ENCODE measurements at regions not wholly inside any gene's neighbourhood (a gene's known extent, or its start where the extent isn't known, plus 50 kb on each side); places are given as distances from the start of the nearest gene placed in this dataset.

DNA sequence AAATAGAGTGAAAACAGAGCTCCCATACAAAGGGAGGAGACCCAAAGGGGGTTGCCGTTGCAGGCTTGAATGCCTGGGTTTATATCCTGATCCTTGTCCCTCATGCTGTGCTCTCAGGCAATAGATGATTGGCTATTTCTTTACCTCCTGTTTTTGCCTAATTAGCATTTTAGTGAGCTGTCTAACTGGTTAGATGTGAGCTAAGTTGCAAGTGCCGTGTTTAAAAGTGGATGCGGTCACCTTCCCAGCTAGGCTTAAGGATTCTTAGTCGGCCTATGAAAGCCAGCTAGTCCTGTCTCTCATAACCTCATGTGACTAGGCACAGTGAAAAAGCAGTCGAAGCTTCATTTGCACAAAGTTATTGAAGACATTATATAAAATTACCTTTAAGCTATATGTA is 356.7 kb upstream of the TMPRSS15 start:
- no peaks in the 10 kb centered on the region for H3K27me3 Mint-ChIP-seq (ENCODE audit: insufficient read depth, unreplicated experiment)
- no peak overlapping the region for H3K27ac Mint-ChIP-seq (ENCODE audit: low read depth, unreplicated experiment)
- POLR2A ChIA-PET, result no interaction called here
- peaks cover 14% of the 10 kb centered on the region for H3K9me3 Mint-ChIP-seq (ENCODE audit: unreplicated experiment)
- no peak for DNase-seq (ENCODE audit: unreplicated experiment)
- TF ChIP-seq, protein P1, sequence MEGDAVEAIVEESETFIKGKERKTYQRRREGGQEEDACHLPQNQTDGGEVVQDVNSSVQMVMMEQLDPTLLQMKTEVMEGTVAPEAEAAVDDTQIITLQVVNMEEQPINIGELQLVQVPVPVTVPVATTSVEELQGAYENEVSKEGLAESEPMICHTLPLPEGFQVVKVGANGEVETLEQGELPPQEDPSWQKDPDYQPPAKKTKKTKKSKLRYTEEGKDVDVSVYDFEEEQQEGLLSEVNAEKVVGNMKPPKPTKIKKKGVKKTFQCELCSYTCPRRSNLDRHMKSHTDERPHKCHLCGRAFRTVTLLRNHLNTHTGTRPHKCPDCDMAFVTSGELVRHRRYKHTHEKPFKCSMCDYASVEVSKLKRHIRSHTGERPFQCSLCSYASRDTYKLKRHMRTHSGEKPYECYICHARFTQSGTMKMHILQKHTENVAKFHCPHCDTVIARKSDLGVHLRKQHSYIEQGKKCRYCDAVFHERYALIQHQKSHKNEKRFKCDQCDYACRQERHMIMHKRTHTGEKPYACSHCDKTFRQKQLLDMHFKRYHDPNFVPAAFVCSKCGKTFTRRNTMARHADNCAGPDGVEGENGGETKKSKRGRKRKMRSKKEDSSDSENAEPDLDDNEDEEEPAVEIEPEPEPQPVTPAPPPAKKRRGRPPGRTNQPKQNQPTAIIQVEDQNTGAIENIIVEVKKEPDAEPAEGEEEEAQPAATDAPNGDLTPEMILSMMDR (IDR thresholded peaks at IDR 0.05; ENCODE audit: unreplicated experiment), result no peak
- peaks cover 5% of the 10 kb centered on the region for H3K36me3 Mint-ChIP-seq (ENCODE audit: insufficient read depth, unreplicated experiment)
- no peak overlapping the region for H3K4me3 Mint-ChIP-seq (ENCODE audit: unreplicated experiment)
- intact Hi-C loops (cut with micrococcal nuclease), result no loop called here
- peaks cover 6% of the 10 kb centered on the region for H3K4me1 Mint-ChIP-seq (ENCODE audit: insufficient read depth, unreplicated experiment)
- CTCF ChIA-PET, result no interaction called here
- no TSS peak for BruUV-seq (replicated peaks)

DNA sequence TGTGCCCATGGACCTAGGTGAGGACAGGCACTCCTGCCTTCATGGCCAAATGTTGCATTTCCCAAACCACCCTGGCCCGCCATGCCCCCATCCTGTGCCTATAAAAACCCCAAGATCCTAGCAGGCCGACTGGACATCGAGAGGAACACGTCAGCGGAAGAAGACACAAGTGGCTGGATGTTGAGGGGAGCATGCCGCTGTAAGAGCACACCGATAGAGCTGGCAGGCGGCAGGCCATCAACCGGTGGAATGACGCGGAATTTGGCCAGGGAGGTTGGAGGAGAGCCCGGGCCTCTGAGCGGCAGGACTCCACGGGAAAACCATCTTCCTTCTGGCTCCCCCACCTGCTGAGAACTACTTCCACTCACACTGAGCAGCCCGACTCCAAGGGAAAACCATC is 361.1 kb upstream of the TMPRSS15 start:
- Mint-ChIP-seq H3K4me3 (ENCODE audit: unreplicated experiment) (no peak overlapping the region), H3K9me3 (ENCODE audit: unreplicated experiment) (peaks cover 8% of the 10 kb centered on the region), H3K27me3 (ENCODE audit: insufficient read depth, unreplicated experiment) (no peaks in the 10 kb centered on the region), H3K4me1 (ENCODE audit: insufficient read depth, unreplicated experiment) (no peaks in the 10 kb centered on the region), H3K36me3 (ENCODE audit: insufficient read depth, unreplicated experiment) (peaks cover 3% of the 10 kb centered on the region), H3K27ac (ENCODE audit: low read depth, unreplicated experiment) (no peak overlapping the region)
- intact Hi-C loops (cut with micrococcal nuclease), result no loop called here
- no peak for DNase-seq (ENCODE audit: unreplicated experiment)
- no TSS peak for BruUV-seq (replicated peaks)
- TF ChIP-seq, protein P1 (IDR thresholded peaks at IDR 0.05; ENCODE audit: unreplicated experiment), result no peak
- ChIA-PET POLR2A (no interaction called here), CTCF (no interaction called here)

DNA sequence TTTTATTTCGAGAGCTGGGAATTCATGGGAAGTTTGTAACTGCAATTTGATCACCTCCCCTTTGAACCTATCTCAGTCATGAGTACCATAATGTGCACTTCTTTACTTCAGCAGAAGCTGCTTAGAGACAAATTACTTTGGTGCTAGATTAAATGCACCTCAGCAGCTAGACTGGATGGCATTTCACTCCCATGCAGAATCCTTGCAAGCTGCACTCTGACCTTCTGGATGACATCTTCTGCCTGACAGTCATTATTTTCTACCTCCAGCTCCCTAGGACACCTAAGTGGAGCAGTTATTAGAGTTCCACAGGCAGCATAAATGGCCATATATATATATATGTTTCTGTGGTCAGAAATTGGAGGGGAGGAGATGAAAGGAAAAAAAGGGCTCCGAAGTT is 366.0 kb upstream of the TMPRSS15 start:
- POLR2A ChIA-PET, result interaction anchor here (0.6 to 0.7 kb wide), 2 partner anchors 146 to 261 kb away, joined by 3 read pairs; no protein-coding TSS in a partner anchor
- DNase-seq (ENCODE audit: unreplicated experiment), result no peak
- Mint-ChIP-seq H3K27me3 (ENCODE audit: insufficient read depth, unreplicated experiment) (no peaks in the 10 kb centered on the region), H3K4me1 (ENCODE audit: insufficient read depth, unreplicated experiment) (peaks cover 11% of the 10 kb centered on the region), H3K4me3 (ENCODE audit: unreplicated experiment) (no peak overlapping the region), H3K27ac (ENCODE audit: low read depth, unreplicated experiment) (no peak overlapping the region), H3K36me3 (ENCODE audit: insufficient read depth, unreplicated experiment) (no peaks in the 10 kb centered on the region), H3K9me3 (ENCODE audit: unreplicated experiment) (no peaks in the 10 kb centered on the region)
- TF ChIP-seq, protein P1 (IDR thresholded peaks at IDR 0.05; ENCODE audit: unreplicated experiment), result no peak
- CTCF ChIA-PET, result no interaction called here
- BruUV-seq (replicated peaks), result no TSS peak
- intact Hi-C loops (cut with micrococcal nuclease), result no loop called here

DNA sequence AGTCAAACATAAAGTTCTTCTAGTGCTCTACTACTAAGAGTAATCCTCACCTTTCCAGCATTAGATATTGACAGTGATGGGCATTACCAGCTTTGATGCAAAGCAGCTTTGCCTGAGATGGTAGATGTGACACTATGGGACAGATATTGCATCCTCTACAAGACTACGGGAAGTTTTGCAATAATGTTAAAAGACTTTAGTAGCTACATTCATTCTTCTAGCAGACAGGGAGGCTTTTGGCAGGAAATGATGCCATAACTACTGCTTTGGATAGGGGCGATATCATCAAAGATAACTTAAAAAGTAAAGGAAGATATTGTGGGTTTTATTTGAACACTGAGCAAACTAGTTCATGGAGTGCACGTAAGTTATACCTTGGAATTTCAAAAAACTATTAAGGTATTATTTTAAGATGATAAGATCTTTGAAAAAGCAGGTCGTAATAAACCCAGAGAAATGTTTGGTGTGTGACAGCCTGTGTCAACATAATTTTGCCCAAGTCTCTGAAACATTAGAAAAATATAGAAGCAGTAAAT is 368.3 kb upstream of the TMPRSS15 start:
- POLR2A ChIA-PET, result no interaction called here
- Mint-ChIP-seq H3K27me3 (ENCODE audit: insufficient read depth, unreplicated experiment) (no peaks in the 10 kb centered on the region), H3K9me3 (ENCODE audit: unreplicated experiment) (no peaks in the 10 kb centered on the region), H3K4me3 (ENCODE audit: unreplicated experiment) (no peak overlapping the region), H3K36me3 (ENCODE audit: insufficient read depth, unreplicated experiment) (no peaks in the 10 kb centered on the region), H3K4me1 (ENCODE audit: insufficient read depth, unreplicated experiment) (peaks cover 11% of the 10 kb centered on the region), H3K27ac (ENCODE audit: low read depth, unreplicated experiment) (no peak overlapping the region)
- BruUV-seq (replicated peaks), result no TSS peak
- TF ChIP-seq, protein P1 (IDR thresholded peaks at IDR 0.05; ENCODE audit: unreplicated experiment), result no peak
- no peak for DNase-seq (ENCODE audit: unreplicated experiment)
- CTCF ChIA-PET, result no interaction called here
- intact Hi-C loops (cut with micrococcal nuclease), result no loop called here
